Astrocyte of the cerebellum (primary cell): ENCODE measurements at regions not wholly inside any gene's neighbourhood (a gene's known extent, or its start where the extent isn't known, plus 50 kb on each side); places are given as distances from the start of the nearest gene placed in this dataset.

ENCODE experiments used
- DNase-seq: peaks from one replicate; pipeline ENCODE4 v3.0.0-alpha.2; 2011; ENCODE audit warnings: low read depth
- H3K4me3 ChIP-seq: 2 replicates; pipeline ENCODE4 v1.5.1; 2011; ENCODE audit warnings: mild to moderate bottlenecking, low read depth, low read length, moderate library complexity
- in situ Hi-C: cut with HindIII; loops from 2 replicates; pipeline ENCODE4 v1.10.0; 2017; ENCODE audit warnings: low sequenced_read_pairs
- TF ChIP-seq, protein P1 (sequence below): IDR thresholded peaks from 2 replicates; pipeline ENCODE4 v1.5.1; 2012; ENCODE audit warnings: low read length, low read depth, moderate library complexity, mild to moderate bottlenecking; ENCODE audit errors: missing control alignments

DNA sequence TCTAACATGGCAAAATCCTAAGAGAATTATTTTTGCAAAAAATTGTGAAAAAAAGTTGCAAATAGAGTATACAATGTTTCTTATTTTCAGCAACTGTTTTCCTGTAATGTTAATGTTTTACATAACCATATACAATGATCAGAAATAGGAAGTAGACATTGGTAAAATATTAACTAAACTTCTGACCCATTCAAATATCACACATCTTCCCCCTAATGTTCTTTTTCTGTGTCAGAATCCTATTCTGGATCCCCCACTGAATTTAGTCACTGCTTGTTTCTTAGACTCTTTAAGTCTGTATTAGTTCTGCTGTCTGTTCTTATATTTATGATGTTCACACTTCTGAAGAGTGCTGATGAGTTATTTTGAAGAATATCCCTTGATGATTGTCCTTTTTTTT is 62.0 kb downstream of the HFE start:
- TF ChIP-seq, protein P1, sequence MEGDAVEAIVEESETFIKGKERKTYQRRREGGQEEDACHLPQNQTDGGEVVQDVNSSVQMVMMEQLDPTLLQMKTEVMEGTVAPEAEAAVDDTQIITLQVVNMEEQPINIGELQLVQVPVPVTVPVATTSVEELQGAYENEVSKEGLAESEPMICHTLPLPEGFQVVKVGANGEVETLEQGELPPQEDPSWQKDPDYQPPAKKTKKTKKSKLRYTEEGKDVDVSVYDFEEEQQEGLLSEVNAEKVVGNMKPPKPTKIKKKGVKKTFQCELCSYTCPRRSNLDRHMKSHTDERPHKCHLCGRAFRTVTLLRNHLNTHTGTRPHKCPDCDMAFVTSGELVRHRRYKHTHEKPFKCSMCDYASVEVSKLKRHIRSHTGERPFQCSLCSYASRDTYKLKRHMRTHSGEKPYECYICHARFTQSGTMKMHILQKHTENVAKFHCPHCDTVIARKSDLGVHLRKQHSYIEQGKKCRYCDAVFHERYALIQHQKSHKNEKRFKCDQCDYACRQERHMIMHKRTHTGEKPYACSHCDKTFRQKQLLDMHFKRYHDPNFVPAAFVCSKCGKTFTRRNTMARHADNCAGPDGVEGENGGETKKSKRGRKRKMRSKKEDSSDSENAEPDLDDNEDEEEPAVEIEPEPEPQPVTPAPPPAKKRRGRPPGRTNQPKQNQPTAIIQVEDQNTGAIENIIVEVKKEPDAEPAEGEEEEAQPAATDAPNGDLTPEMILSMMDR: no peak

GRCh38 chr6:26152226-26153101 is 65.2 kb downstream of the HFE start:
- in situ Hi-C loops: no loop called here
- TF ChIP-seq, protein P1: no peak
- H3K4me3 ChIP-seq: no peak overlapping the region
- no peak for DNase-seq

More for the DNA sequence above, 62.0 kb downstream of the HFE start:
- no peak overlapping the region for H3K4me3 ChIP-seq
- no peak for DNase-seq
- in situ Hi-C loops: no loop called here

DNA sequence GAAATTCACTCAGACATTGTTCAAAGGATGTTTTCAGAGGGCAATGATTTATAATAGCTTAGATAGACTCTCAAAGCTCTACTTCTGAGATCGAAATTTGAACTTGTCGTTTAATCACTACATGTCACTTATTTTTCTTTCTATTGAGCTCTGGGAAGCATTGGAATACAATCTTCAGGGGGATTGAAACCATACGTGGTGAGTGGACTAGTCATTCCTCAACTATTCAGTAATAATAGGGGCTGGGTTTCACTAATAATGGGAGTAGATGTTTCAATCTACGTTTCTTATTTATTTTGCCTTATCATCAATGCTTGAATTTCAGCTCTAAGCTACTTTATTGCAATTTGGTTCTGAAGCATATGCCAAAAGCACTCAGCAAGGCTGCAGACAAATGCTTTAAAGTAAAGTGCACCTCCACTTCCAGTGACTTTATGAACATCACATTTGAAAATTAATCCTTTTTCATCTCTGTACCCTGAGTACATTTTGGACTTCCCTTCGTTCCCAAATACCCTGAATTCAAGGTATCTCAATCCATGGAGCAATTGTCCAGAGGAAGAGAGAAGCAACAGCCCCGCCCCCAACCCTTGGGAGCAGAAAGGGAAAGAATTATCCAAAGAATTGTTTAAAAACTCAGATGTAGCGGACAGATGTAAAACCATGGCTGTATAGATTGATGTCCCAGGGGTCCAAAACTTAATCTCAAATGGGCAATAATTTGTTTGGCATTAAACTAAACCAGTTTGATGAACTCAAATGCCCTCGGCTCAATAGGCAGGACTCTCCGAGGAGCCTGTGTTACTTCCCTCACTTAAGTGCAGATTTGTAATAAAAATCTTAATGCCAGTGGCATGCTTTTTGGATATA is 68.1 kb downstream of the HFE start:
- DNase-seq: no peak
- in situ Hi-C loops: no loop called here
- TF ChIP-seq, protein P1: no peak
- H3K4me3 ChIP-seq: peak overlapping the region; percentile 67

DNA sequence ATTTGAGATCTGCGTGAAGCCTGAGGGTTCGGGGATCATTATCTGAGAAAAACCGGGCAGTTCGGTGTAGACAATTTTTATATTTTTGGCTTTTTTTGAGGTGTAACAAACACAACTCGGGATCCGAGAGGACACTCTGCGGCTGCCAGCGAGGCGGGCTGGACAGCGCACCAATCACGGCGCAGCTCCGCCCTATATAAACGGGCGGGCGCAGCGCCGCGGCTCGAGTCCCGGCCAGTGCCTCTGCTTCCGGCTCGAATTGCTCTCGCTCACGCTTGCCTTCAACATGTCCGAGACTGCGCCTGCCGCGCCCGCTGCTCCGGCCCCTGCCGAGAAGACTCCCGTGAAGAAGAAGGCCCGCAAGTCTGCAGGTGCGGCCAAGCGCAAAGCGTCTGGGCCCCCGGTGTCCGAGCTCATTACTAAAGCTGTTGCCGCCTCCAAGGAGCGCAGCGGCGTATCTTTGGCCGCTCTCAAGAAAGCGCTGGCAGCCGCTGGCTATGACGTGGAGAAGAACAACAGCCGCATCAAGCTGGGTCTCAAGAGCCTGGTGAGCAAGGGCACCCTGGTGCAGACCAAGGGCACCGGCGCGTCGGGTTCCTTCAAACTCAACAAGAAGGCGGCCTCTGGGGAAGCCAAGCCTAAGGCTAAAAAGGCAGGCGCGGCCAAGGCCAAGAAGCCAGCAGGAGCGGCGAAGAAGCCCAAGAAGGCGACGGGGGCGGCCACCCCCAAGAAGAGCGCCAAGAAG is 69.0 kb downstream of the HFE start:
- DNase-seq: peak; percentile 64

GRCh38 chr6:26156850-26157250 is 69.6 kb downstream of the HFE start:
- in situ Hi-C loops: no loop called here
- DNase-seq: no peak
- TF ChIP-seq, protein P1: no peak

More for the DNA sequence above, 69.0 kb downstream of the HFE start:
- in situ Hi-C loops: no loop called here
- peak overlapping the region; percentile 67 for H3K4me3 ChIP-seq
- TF ChIP-seq, protein P1: no peak

More at GRCh38 chr6:26156850-26157250, 69.6 kb downstream of the HFE start:
- H3K4me3 ChIP-seq: peak overlapping the region; percentile 67
